ENCODE measurements at regions not wholly inside any gene's neighbourhood (a gene's known extent, or its start where the extent isn't known, plus 50 kb on each side); places are given as distances from the start of the nearest gene placed in this dataset.
A peak's percentile ranks its signal among the peaks of the same experiment; 100 is the strongest.

DNA sequence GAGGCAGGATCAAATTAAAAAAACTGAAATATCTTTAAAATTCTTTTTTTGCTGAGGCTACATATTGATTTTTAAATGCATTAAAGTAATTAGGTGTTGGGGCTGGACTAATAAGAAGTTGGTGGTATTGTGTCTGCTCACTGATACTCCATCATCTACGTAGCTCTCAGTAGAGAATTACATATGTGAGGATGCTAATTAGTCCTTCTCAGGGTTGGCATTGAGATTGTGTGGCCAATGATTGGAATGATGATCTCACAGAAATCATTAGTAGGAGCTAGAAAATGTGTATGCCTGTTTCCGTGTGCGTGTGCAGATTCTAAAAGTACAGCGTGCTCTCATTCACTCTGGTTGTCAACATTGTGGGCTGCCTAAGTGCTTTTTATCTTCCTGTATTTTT is 283.8 kb downstream of the SH3GL2 start:
- no peaks in the 10 kb centered on the region for H3K27me3 ChIP-seq
- intact Hi-C loops (cut with DNase I), result no loop called here
- no peaks in the 10 kb centered on the region for H3K36me3 ChIP-seq
- no peak overlapping the region for H3K27ac ChIP-seq (replicated peaks in 1 of 4)
- DNase-seq (ENCODE audit: extremely low spot score), result peak; percentile 21
- no peaks in the 10 kb centered on the region for H3K9me3 ChIP-seq
- TF ChIP-seq POLR2A (IDR thresholded peaks at IDR 0.05; ENCODE audit: low read depth), result no peak
- TF ChIP-seq POLR2AphosphoS5 (IDR thresholded peaks at IDR 0.05), result no peak
- no peak for TF ChIP-seq EP300 (IDR thresholded peaks at IDR 0.05)
- TF ChIP-seq, protein P1, sequence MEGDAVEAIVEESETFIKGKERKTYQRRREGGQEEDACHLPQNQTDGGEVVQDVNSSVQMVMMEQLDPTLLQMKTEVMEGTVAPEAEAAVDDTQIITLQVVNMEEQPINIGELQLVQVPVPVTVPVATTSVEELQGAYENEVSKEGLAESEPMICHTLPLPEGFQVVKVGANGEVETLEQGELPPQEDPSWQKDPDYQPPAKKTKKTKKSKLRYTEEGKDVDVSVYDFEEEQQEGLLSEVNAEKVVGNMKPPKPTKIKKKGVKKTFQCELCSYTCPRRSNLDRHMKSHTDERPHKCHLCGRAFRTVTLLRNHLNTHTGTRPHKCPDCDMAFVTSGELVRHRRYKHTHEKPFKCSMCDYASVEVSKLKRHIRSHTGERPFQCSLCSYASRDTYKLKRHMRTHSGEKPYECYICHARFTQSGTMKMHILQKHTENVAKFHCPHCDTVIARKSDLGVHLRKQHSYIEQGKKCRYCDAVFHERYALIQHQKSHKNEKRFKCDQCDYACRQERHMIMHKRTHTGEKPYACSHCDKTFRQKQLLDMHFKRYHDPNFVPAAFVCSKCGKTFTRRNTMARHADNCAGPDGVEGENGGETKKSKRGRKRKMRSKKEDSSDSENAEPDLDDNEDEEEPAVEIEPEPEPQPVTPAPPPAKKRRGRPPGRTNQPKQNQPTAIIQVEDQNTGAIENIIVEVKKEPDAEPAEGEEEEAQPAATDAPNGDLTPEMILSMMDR (IDR thresholded peaks at IDR 0.05), result no peak
- no peak overlapping the region for H3K4me3 ChIP-seq
- 89% methylated on average over 4 of the region's 4 CpGs for WGBS
- no peaks in the 10 kb centered on the region for H3K4me1 ChIP-seq

DNA sequence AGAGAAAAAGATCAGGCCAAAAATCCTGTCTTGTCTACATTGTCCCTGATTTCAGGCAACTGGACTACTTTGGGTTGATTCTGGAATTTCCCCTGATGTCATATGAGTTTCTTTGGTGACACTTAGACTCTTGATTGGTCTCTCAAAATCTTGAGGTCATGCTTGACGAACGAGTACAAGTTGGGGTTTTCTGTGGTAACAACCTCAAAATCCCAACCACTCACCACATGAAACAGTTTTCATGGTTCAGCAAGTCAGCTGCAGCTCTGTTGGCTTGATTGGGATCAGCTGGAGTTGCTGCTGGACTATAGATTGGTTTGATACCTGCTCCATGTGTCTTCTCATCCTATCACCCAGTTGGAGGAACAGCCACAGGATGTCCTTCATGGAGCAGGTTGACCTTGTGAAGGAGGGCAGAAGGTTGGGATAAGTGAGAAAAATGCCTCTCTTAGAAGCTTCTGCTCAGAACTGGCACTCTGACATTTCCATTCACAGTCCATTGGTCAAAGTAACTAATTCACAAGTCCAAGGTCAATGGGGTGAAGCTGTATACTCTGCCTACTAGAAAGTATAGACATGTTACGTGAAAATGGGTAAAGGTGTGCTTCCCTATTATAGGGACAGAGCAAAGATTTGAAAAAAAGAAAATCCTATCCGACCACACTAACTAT is 284.5 kb downstream of the SH3GL2 start:
- TF ChIP-seq POLR2A (IDR thresholded peaks at IDR 0.05; ENCODE audit: low read depth), result no peak
- no peak for TF ChIP-seq EP300 (IDR thresholded peaks at IDR 0.05)
- TF ChIP-seq, protein P1 (IDR thresholded peaks at IDR 0.05), result no peak
- TF ChIP-seq POLR2AphosphoS5 (IDR thresholded peaks at IDR 0.05), result no peak
- Histone ChIP-seq H3K27ac (replicated peaks in 1 of 4) (no peak overlapping the region), H3K27me3 (no peaks in the 10 kb centered on the region), H3K9me3 (no peaks in the 10 kb centered on the region), H3K4me3 (no peak overlapping the region), H3K36me3 (no peaks in the 10 kb centered on the region), H3K4me1 (no peaks in the 10 kb centered on the region)
- DNase-seq (ENCODE audit: extremely low spot score), result peak; percentile 55
- intact Hi-C loops (cut with DNase I), result no loop called here
- 86% methylated on average over 4 of the region's 4 CpGs for WGBS

DNA sequence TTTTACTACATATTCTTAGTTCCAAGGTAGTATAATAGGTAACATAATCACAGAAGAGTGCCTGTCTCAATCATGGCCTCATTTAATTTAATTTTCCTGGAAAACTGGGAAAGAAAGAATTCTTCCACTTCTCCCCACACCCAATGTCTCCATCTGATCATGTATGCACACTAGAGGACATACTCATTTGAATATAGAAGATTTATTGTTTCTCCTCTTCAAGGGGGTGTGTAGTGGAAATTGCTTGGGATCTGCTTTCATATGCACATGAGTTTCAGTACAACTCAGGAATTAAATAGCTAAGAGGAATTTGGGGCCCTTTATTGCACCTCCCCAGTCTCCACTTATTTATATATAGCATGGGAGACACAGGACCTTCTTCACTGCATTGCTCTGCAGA is 285.1 kb downstream of the SH3GL2 start:
- Histone ChIP-seq H3K27ac (replicated peaks in 1 of 4) (no peak overlapping the region), H3K4me3 (no peak overlapping the region), H3K4me1 (no peaks in the 10 kb centered on the region), H3K27me3 (no peaks in the 10 kb centered on the region), H3K9me3 (no peaks in the 10 kb centered on the region), H3K36me3 (no peaks in the 10 kb centered on the region)
- no peak for DNase-seq (ENCODE audit: extremely low spot score)
- TF ChIP-seq POLR2AphosphoS5 (IDR thresholded peaks at IDR 0.05), result no peak
- TF ChIP-seq, protein P1 (IDR thresholded peaks at IDR 0.05), result no peak
- no peak for TF ChIP-seq POLR2A (IDR thresholded peaks at IDR 0.05; ENCODE audit: low read depth)
- no peak for TF ChIP-seq EP300 (IDR thresholded peaks at IDR 0.05)
- intact Hi-C loops (cut with DNase I), result no loop called here

DNA sequence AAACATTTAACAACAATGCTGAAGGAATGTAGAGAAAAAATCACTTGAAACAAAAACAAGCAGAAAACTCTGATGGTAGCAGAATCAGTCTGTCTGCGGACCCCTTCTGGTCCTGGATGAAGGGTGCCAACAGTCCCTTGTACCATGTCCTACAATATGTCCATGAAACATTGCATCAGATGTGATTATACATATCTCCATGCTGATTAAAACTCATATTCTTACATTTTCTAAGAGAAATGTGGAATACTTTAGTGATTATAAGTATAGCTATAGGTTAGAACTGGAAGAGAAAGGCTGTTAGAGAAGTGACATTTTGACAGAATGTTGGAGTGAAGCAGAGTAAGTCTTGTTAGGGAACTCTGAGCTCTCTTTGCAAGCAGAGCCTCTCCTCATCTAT is 286.1 kb downstream of the SH3GL2 start:
- 93% methylated on average over 1 of the region's 1 CpG for WGBS
- DNase-seq (ENCODE audit: extremely low spot score), result peak; percentile 29
- Histone ChIP-seq H3K27ac (replicated peaks in 1 of 4) (no peak overlapping the region), H3K4me3 (no peak overlapping the region), H3K27me3 (no peaks in the 10 kb centered on the region), H3K9me3 (no peaks in the 10 kb centered on the region), H3K36me3 (no peaks in the 10 kb centered on the region), H3K4me1 (peaks cover 0 to 7% (median 2%) of the 10 kb centered on the region in 4 donors)
- intact Hi-C loops (cut with DNase I), result no loop called here
- TF ChIP-seq EP300 (IDR thresholded peaks at IDR 0.05) (no peak), POLR2A (IDR thresholded peaks at IDR 0.05; ENCODE audit: low read depth) (no peak), POLR2AphosphoS5 (IDR thresholded peaks at IDR 0.05) (no peak)
- TF ChIP-seq, protein P1 (IDR thresholded peaks at IDR 0.05), result no peak

DNA sequence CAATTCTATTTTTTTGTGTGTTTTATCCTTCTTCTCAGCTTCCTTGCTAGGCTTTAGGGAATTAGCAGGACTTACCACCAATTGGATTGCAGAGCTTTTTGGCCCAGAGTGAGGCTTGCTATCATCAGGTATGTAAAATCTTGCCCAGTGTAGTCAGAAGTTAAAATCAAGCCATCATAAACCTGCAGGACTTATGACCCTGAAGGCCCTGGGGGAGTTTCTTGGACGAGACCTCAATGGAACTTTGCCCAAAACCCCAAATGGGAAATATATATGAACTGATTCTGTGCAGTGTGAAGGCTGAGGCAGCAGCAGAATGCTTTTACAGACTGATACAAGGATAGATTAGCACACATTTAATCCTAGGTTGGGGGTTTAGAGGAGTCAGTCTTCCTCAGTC is 287.0 kb downstream of the SH3GL2 start:
- intact Hi-C loops (cut with DNase I), result no loop called here
- peaks cover 0 to 13% (median 7%) of the 10 kb centered on the region in 4 donors for H3K4me1 ChIP-seq
- no peak overlapping the region for H3K27ac ChIP-seq (replicated peaks in 1 of 4)
- no peaks in the 10 kb centered on the region for H3K9me3 ChIP-seq
- peak; percentile 42 for DNase-seq (ENCODE audit: extremely low spot score)
- TF ChIP-seq POLR2AphosphoS5 (IDR thresholded peaks at IDR 0.05) (no peak), POLR2A (IDR thresholded peaks at IDR 0.05; ENCODE audit: low read depth) (no peak), EP300 (IDR thresholded peaks at IDR 0.05) (no peak)
- TF ChIP-seq, protein P1 (IDR thresholded peaks at IDR 0.05), result no peak
- 67% methylated on average over 1 of the region's 1 CpG for WGBS
- no peaks in the 10 kb centered on the region for H3K27me3 ChIP-seq
- no peaks in the 10 kb centered on the region for H3K36me3 ChIP-seq
- no peak overlapping the region for H3K4me3 ChIP-seq
